PC-9 (cell line): ENCODE measurements at regions not wholly inside any gene's neighbourhood (a gene's known extent, or its start where the extent isn't known, plus 50 kb on each side); places are given as distances from the start of the nearest gene placed in this dataset.
"Not testable (repeated sequence)": the region's sequence is repeated elsewhere in the genome, so short reads cannot be mapped to it uniquely, and the experiment has no call there.

Source experiments
- BruUV-seq: library from RNA; stranded (reverse); fragments of 400-500 nt; replicated peaks from 2 replicates; lab custom pipeline; 2021; lab: Mats Ljungman, UMichigan
- CTCF ChIA-PET: fragments of 300-600 bp; sonication (Branson Sonifier 250); formaldehyde crosslinking; loops from one replicate; lab custom pipeline; 2022; ENCODE audit warnings: antibody characterized with exemption; lab: Charles Lee
- POLR2A ChIA-PET: fragments of 300-600 bp; sonication (Branson Sonifier 250); formaldehyde crosslinking; loops from one replicate; lab custom pipeline; 2022; ENCODE audit warnings: antibody characterized with exemption; ENCODE audit not compliant: unreplicated experiment; lab: Charles Lee
- DNase-seq, 2 experiments: peaks; one replicate each; pipeline versions ENCODE4 v3.0.0 to v3.0.0-alpha.2; 2015 to 2022; ENCODE audit warnings: mixed read lengths in 1 of 2
- H2AFZ ChIP-seq: fragments of 200-600 bp; sonication (generic); 2 replicates; pipeline ENCODE4 v1.8.1; 2017; ENCODE audit warnings: antibody characterized with exemption
- H3F3A ChIP-seq: fragments of 200-600 bp; sonication (generic); 2 replicates; pipeline ENCODE4 v1.8.1; 2017; ENCODE audit warnings: antibody characterized with exemption, mild to moderate bottlenecking, low read depth; ENCODE audit not compliant: insufficient read depth
- H3K27ac ChIP-seq: fragments of 200-600 bp; sonication (generic); 2 replicates; pipeline ENCODE4 v1.6.1; 2016; ENCODE audit warnings: mixed run types
- H3K27me3 ChIP-seq: fragments of 200-600 bp; sonication (generic); 2 replicates; pipeline ENCODE4 v1.6.1; 2016; ENCODE audit warnings: low read depth, mixed run types; ENCODE audit not compliant: insufficient read depth
- H3K36me3 ChIP-seq: fragments of 200-600 bp; sonication (generic); 2 replicates; pipeline ENCODE4 v1.6.1; 2016; ENCODE audit warnings: low read depth, mixed run types
- H3K4me1 ChIP-seq: fragments of 200-600 bp; sonication (generic); replicated peaks from 2 replicates; pipeline ENCODE4 v1.6.1; 2016; ENCODE audit warnings: mixed run types; ENCODE audit not compliant: insufficient read depth
- H3K4me2 ChIP-seq: fragments of 200-600 bp; sonication (generic); 2 replicates; pipeline ENCODE4 v1.6.1; 2017; ENCODE audit warnings: mixed run types
- H3K4me3 ChIP-seq: fragments of 200-600 bp; sonication (generic); 2 replicates; pipeline ENCODE4 v1.6.1; 2016; ENCODE audit warnings: mixed run types
- H3K79me2 ChIP-seq: fragments of 200-600 bp; sonication (generic); 2 replicates; pipeline ENCODE4 v1.6.1; 2017; ENCODE audit warnings: low read depth, mixed run types
- H3K9me2 ChIP-seq: fragments of 200-600 bp; sonication (generic); 2 replicates; pipeline ENCODE4 v1.8.1; 2017; ENCODE audit warnings: mild to moderate bottlenecking; ENCODE audit not compliant: insufficient read depth
- H3K9me3 ChIP-seq: fragments of 200-600 bp; sonication (generic); 2 replicates; pipeline ENCODE4 v1.8.1; 2016; ENCODE audit warnings: low read depth; ENCODE audit not compliant: insufficient read depth
- H4K20me1 ChIP-seq: fragments of 200-600 bp; sonication (generic); 2 replicates; pipeline ENCODE4 v1.8.1; 2017; ENCODE audit not compliant: insufficient read depth
- EZH2 ChIP-seq: fragments of 200-600 bp; sonication (generic); IDR thresholded peaks from 2 replicates; pipeline ENCODE4 v1.8.0; 2017; ENCODE audit warnings: antibody characterized with exemption, low read depth
- intact Hi-C: fragments of 100-400 bp; cut with micrococcal nuclease; formaldehyde crosslinking; loops from one replicate; pipeline ENCODE4 v1.10.0; 2022; ENCODE audit not compliant: unreplicated experiment
- TF ChIP-seq, protein P1 (sequence below): fragments of 200-600 bp; sonication (generic); conservative IDR thresholded peaks from 2 replicates; pipeline ENCODE4 v1.6.1; 2017; ENCODE audit warnings: mixed run types, antibody characterized with exemption, mild to moderate bottlenecking, moderate library complexity

DNA sequence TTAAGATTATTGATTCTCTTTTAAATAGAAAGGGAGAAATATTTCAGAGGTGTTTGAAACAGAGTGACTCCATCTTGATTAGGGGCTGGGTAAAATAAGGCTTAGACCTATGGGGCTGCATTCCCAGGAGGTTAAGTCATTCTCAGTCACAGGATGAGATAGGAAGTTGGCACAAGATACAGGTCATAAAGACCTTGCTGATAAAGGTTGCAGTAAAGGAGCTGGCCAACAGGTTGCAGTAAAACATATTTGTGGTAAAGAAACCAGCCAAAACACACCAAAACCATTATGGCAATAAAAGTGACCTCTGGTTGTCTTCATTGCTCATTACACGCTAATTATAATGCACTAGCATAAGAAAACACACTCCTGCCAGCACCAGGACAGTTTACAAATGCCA lies 165.0 kb downstream of the SPIN4 start:
- no peak overlapping the region for H3K4me3 ChIP-seq
- CTCF ChIA-PET, result no interaction called here
- intact Hi-C loops, result no loop called here

DNA sequence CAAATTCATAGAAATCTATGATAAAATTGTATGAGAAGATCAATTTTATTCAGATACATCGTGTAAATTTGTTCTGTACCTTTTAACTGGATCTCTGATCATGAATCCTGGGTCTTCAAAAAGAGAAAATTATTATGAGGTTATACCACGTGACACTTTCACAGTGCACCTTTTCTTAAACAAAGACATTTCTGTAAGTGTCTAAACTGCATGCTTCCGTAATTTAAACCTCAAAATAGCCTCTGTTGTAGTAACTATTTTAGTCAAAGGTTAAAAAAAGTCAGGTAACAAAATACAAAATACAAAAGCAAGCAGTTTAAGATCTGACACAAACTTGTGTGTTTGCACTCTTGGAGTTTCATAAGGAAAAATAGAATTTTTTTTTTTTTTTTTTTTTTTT lies 171.3 kb downstream of the SPIN4 start:
- H3K4me3 ChIP-seq, H3K9me2 ChIP-seq, intact Hi-C loops, DNase-seq, H4K20me1 ChIP-seq, H3K4me1 ChIP-seq, H3K27me3 ChIP-seq, H3K79me2 ChIP-seq, POLR2A ChIA-PET, H3K27ac ChIP-seq, H2AFZ ChIP-seq, H3K9me3 ChIP-seq, H3K36me3 ChIP-seq, BruUV-seq, H3F3A ChIP-seq, H3K4me2 ChIP-seq, CTCF ChIA-PET: not testable (repeated sequence)

More for the DNA sequence above, 165.0 kb downstream of the SPIN4 start:
- no peaks in the 10 kb centered on the region for H3K36me3 ChIP-seq
- no peak overlapping the region for H3K27ac ChIP-seq
- H2AFZ ChIP-seq, result no peak overlapping the region
- peak in 1 of 2 experiments; percentile 33 for DNase-seq
- H3F3A ChIP-seq, result no peaks in the 10 kb centered on the region
- no peaks in the 10 kb centered on the region for H4K20me1 ChIP-seq
- BruUV-seq, result no TSS peak
- H3K4me1 ChIP-seq, result no peaks in the 10 kb centered on the region
- no peaks in the 10 kb centered on the region for H3K79me2 ChIP-seq
- TF ChIP-seq, protein P1, sequence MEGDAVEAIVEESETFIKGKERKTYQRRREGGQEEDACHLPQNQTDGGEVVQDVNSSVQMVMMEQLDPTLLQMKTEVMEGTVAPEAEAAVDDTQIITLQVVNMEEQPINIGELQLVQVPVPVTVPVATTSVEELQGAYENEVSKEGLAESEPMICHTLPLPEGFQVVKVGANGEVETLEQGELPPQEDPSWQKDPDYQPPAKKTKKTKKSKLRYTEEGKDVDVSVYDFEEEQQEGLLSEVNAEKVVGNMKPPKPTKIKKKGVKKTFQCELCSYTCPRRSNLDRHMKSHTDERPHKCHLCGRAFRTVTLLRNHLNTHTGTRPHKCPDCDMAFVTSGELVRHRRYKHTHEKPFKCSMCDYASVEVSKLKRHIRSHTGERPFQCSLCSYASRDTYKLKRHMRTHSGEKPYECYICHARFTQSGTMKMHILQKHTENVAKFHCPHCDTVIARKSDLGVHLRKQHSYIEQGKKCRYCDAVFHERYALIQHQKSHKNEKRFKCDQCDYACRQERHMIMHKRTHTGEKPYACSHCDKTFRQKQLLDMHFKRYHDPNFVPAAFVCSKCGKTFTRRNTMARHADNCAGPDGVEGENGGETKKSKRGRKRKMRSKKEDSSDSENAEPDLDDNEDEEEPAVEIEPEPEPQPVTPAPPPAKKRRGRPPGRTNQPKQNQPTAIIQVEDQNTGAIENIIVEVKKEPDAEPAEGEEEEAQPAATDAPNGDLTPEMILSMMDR, result no peak
- TF ChIP-seq EZH2, result no peak
- no peaks in the 10 kb centered on the region for H3K9me3 ChIP-seq
- POLR2A ChIA-PET, result no interaction called here
- H3K27me3 ChIP-seq, result no peaks in the 10 kb centered on the region
- H3K9me2 ChIP-seq, result no peaks in the 10 kb centered on the region
- no peak overlapping the region for H3K4me2 ChIP-seq

DNA sequence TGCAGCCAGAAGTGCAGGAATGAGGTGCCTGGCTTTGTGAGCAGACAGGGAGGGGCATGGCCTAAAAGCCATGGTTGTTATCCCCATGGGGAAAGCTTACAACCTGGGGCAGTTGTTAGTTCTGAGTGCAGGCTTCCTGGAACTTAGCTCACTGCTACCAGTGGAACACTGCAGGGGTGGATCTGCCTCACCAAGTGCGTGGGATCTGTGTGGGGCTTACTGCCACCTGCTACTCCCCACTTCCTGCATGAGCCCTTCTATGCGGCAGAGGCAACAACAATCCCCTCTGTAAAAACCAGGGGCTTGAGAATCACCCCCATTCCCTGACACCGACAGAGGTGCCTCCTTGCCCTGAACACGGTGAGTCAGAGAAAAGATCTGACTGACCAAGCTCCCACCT lies 174.6 kb downstream of the SPIN4 start:
- H3K9me2 ChIP-seq, H3K4me1 ChIP-seq, CTCF ChIA-PET, H3K27ac ChIP-seq, H3K79me2 ChIP-seq, H3K9me3 ChIP-seq, H3K4me3 ChIP-seq, POLR2A ChIA-PET, H3K36me3 ChIP-seq, H4K20me1 ChIP-seq, H3K4me2 ChIP-seq, H2AFZ ChIP-seq, H3K27me3 ChIP-seq, intact Hi-C loops, H3F3A ChIP-seq, DNase-seq, BruUV-seq: not testable (repeated sequence)

DNA sequence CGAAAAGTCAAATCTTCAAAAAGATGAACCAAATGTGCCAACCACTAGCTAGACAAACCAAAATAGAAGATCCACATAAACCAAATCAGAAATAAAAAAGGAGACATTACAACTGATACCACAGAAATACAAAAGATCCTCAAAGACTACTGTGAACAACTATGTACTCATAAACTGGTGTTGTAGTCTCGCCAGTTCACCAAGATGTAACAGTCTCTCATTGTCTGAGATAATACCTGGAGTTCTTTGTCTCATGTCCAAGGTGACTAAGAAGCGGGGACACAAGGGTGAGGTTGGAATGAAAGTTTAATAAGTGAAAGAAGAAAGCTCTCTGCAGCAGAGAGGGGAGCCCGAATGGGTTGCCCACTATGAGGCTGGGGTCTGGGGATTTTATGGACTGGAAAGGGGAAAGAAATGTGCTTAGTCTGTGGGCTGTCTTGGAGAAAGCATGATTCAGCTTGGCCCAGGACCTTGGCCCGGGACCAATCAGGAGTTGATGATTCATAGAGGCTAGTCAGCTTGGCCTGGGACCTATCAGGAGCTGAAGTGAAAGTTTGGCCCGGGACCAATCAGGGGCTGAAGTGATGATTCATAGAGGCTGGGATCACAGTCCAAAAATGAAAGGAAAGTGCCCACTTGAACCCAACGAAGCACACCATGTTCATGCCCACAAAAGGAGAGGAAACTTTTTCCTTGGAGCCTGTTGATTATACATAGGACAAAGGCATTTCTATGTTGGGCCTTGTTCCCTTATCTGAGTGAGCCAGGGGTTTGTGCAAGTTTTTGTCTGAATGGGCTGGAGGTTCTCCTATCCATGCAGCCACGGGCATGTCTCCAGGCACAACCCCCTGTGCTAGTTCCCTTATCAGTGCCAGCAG lies 177.1 kb downstream of the SPIN4 start:
- not testable (repeated sequence) for BruUV-seq

DNA sequence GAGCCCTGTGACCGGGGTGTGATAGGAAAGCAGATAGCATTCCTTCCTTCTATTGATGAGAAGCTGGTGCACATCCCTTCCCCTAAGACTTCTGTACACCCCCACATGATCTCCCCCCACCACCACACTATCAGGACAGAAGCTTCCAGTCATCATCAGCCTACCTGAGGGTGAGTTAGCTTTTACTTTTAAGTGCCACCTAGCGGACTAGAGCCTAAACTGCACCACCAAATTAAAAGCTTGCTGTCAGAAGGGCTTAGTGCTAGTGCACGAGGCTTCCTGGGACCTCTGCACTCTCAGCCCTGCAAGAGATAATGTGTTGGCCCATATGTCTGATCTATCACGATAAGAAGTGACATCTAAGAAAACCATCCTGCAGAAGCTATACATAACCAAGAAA lies 181.7 kb downstream of the SPIN4 start:
- POLR2A ChIA-PET, result not testable (repeated sequence)

More for the DNA sequence above, 177.1 kb downstream of the SPIN4 start:
- H3K9me3 ChIP-seq, H3F3A ChIP-seq, POLR2A ChIA-PET, DNase-seq, H4K20me1 ChIP-seq, H3K4me1 ChIP-seq, H2AFZ ChIP-seq, H3K4me3 ChIP-seq, H3K79me2 ChIP-seq, intact Hi-C loops, H3K9me2 ChIP-seq, H3K36me3 ChIP-seq, H3K27me3 ChIP-seq, CTCF ChIA-PET, H3K27ac ChIP-seq, H3K4me2 ChIP-seq: not testable (repeated sequence)

DNA sequence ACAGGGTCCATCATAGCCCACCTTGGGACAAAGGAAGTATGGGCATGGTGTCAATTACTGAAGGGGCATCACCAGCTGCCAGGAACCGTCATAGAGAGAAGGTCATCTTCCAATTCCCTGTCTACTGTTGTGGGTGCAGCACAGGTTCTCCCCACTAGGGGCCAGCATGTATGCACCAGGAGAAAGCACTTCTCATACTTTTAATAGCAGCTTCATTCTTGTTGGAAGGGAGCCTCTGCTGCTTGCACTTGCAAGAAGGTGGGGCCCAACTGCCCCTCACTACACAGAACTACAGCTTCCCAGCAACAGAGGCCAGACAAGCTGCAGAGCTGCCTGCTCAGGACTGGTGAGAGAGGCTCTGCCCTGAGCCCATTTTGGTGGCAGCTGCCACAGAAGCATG lies 182.2 kb downstream of the SPIN4 start:
- H3F3A ChIP-seq, H3K4me1 ChIP-seq, H3K27ac ChIP-seq, POLR2A ChIA-PET, BruUV-seq, DNase-seq, intact Hi-C loops, CTCF ChIA-PET, H3K9me2 ChIP-seq, H2AFZ ChIP-seq, H3K79me2 ChIP-seq, H3K4me2 ChIP-seq, H3K4me3 ChIP-seq, H3K9me3 ChIP-seq, H3K27me3 ChIP-seq, H4K20me1 ChIP-seq, H3K36me3 ChIP-seq: not testable (repeated sequence)

More for the DNA sequence above, 181.7 kb downstream of the SPIN4 start:
- H3K4me1 ChIP-seq, DNase-seq, H3K27ac ChIP-seq, CTCF ChIA-PET, H3F3A ChIP-seq, H3K27me3 ChIP-seq, intact Hi-C loops, H3K36me3 ChIP-seq, H2AFZ ChIP-seq, H3K9me3 ChIP-seq, H3K4me3 ChIP-seq, H3K9me2 ChIP-seq, H4K20me1 ChIP-seq, BruUV-seq, H3K4me2 ChIP-seq, H3K79me2 ChIP-seq: not testable (repeated sequence)
